GM23248 (cell line): ENCODE measurements at regions not wholly inside any gene's neighbourhood (a gene's known extent, or its start where the extent isn't known, plus 50 kb on each side); places are given as distances from the start of the nearest gene placed in this dataset.

Source experiments
- DNase-seq: peaks from one replicate; pipeline ENCODE4 v3.0.0-alpha.2; 2015
- H2AFZ ChIP-seq: fragments of 200-600 bp; sonication (generic); 2 replicates; pipeline ENCODE4 v1.6.1; 2016; ENCODE audit warnings: antibody characterized with exemption
- H3F3A ChIP-seq: fragments of 200-600 bp; sonication (generic); 2 replicates; pipeline ENCODE4 v1.6.1; 2016; ENCODE audit warnings: mild to moderate bottlenecking, antibody characterized with exemption, mixed run types; ENCODE audit not compliant: insufficient read depth
- H3K27ac ChIP-seq: fragments of 200-600 bp; sonication (generic); 2 replicates; pipeline ENCODE4 v1.5.1; 2016; ENCODE audit warnings: mild to moderate bottlenecking
- H3K27me3 ChIP-seq: fragments of 200-600 bp; sonication (generic); replicated peaks from 2 replicates; pipeline ENCODE4 v1.6.1; 2016; ENCODE audit warnings: mild to moderate bottlenecking; ENCODE audit not compliant: insufficient read depth
- H3K36me3 ChIP-seq: fragments of 200-600 bp; sonication (generic); 2 replicates; pipeline ENCODE4 v1.6.1; 2016; ENCODE audit warnings: low read depth, mild to moderate bottlenecking
- H3K4me1 ChIP-seq: fragments of 200-600 bp; sonication (generic); 2 replicates; pipeline ENCODE4 v1.6.1; 2016; ENCODE audit warnings: mild to moderate bottlenecking; ENCODE audit not compliant: insufficient read depth
- H3K4me2 ChIP-seq: fragments of 200-600 bp; sonication (generic); one replicate; pipeline ENCODE4 v1.6.1; 2016; ENCODE audit warnings: mild to moderate bottlenecking; ENCODE audit not compliant: unreplicated experiment
- H3K4me3 ChIP-seq: fragments of 200-600 bp; sonication (generic); 2 replicates; pipeline ENCODE4 v1.5.1; 2016; ENCODE audit warnings: mild to moderate bottlenecking
- H3K79me2 ChIP-seq: fragments of 200-600 bp; sonication (generic); 2 replicates; pipeline ENCODE4 v1.6.1; 2016; ENCODE audit warnings: mild to moderate bottlenecking; ENCODE audit not compliant: insufficient read depth
- H3K9ac ChIP-seq: fragments of 200-600 bp; sonication (generic); 2 replicates; pipeline ENCODE4 v1.6.1; 2016; ENCODE audit warnings: mild to moderate bottlenecking
- H3K9me2 ChIP-seq: fragments of 200-600 bp; sonication (generic); 2 replicates; pipeline ENCODE4 v1.6.1; 2016; ENCODE audit warnings: mixed run types, mild to moderate bottlenecking, moderate library complexity; ENCODE audit not compliant: insufficient read depth
- H3K9me3 ChIP-seq: fragments of 200-600 bp; sonication (generic); one replicate; pipeline ENCODE4 v1.6.1; 2017; ENCODE audit warnings: low read depth
- H4K20me1 ChIP-seq: fragments of 200-600 bp; sonication (generic); 2 replicates; pipeline ENCODE4 v1.6.0; 2016; ENCODE audit not compliant: insufficient read depth
- EZH2 ChIP-seq: fragments of 200-600 bp; sonication (generic); IDR thresholded peaks from 2 replicates; pipeline ENCODE4 v1.6.1; 2018; ENCODE audit warnings: antibody characterized with exemption, mild to moderate bottlenecking; ENCODE audit not compliant: insufficient read depth, poor library complexity, severe bottlenecking
- EZH2phosphoT487 ChIP-seq: fragments of 200-600 bp; sonication (generic); IDR thresholded peaks from 2 replicates; pipeline ENCODE4 v1.6.1; 2018; ENCODE audit warnings: antibody characterized with exemption, moderate library complexity, mild to moderate bottlenecking, low read depth; ENCODE audit not compliant: insufficient read depth
- WGBS, 2 experiments: methylation state at CpG; one replicate each; pipeline ENCODE4 v1.1.6; 2015 to 2017; ENCODE audit warnings: low lambda C conversion rate in 2 of 2, low coverage in 1 of 2; ENCODE audit errors: missing lambda C conversion rate in 2 of 2; 5-methylcytosine and 5-hydroxymethylcytosine counted together
- in situ Hi-C: fragments of 300-500 bp; cut with MboI; formaldehyde crosslinking; loops from 2 replicates; pipeline ENCODE4 v1.15.0; 2020

GRCh38 chr11:130622141-130622542 is 173.7 kb downstream of the ADAMTS15 start:
- Histone ChIP-seq H3K4me1 (no peaks in the 10 kb centered on the region), H4K20me1 (no peaks in the 10 kb centered on the region), H3K79me2 (no peaks in the 10 kb centered on the region), H3K36me3 (no peaks in the 10 kb centered on the region), H3F3A (no peaks in the 10 kb centered on the region), H3K27me3 (peaks cover 5% of the 10 kb centered on the region; the same call in 1 of the 2 replicates), H3K9ac (no peak overlapping the region), H3K9me3 (no peaks in the 10 kb centered on the region), H3K9me2 (no peaks in the 10 kb centered on the region), H3K27ac (no peak overlapping the region), H3K4me2 (no peak overlapping the region), H2AFZ (no peak overlapping the region), H3K4me3 (no peak overlapping the region)
- in situ Hi-C loops = no loop called here
- DNase-seq = no peak
- TF ChIP-seq EZH2phosphoT487 (no peak), EZH2 (no peak)
- WGBS, 2 experiments = 77 to 78% methylated on average over 5 of the region's 5 CpGs

- Histone ChIP-seq H3K4me1 (no peaks in the 10 kb centered on the region), H3K27ac (no peak overlapping the region), H3K9me3 (no peaks in the 10 kb centered on the region), H3K4me3 (no peak overlapping the region), H3K9ac (no peak overlapping the region), H3K27me3 (peaks cover 5% of the 10 kb centered on the region; the same call in 1 of the 2 replicates), H3K4me2 (no peak overlapping the region), H2AFZ (no peak overlapping the region), H3K9me2 (no peaks in the 10 kb centered on the region), H3K36me3 (no peaks in the 10 kb centered on the region), H3F3A (no peaks in the 10 kb centered on the region), H3K79me2 (no peaks in the 10 kb centered on the region), H4K20me1 (no peaks in the 10 kb centered on the region)
- WGBS, 2 experiments = 78 to 79% methylated on average over 8 of the region's 8 CpGs
- DNase-seq = no peak
- in situ Hi-C loops = no loop called here
- no peak for TF ChIP-seq EZH2phosphoT487
- no peak for TF ChIP-seq EZH2
These were observed 175.5 kb downstream of the ADAMTS15 start for GRCh38 chr11:130623670-130624668.

- Histone ChIP-seq H3K4me2 (no peak overlapping the region), H3K36me3 (no peaks in the 10 kb centered on the region)
These were observed 176.6 kb downstream of the ADAMTS15 start for GRCh38 chr11:130624971-130625544.

GRCh38 chr11:130625578-130626306 is 177.3 kb downstream of the ADAMTS15 start:
- no peak for TF ChIP-seq EZH2phosphoT487
- no peak for TF ChIP-seq EZH2
- Histone ChIP-seq H3F3A (no peaks in the 10 kb centered on the region), H3K4me2 (no peak overlapping the region), H3K9ac (no peak overlapping the region), H3K27me3 (no peaks in the 10 kb centered on the region), H3K27ac (no peak overlapping the region), H3K36me3 (no peaks in the 10 kb centered on the region), H4K20me1 (no peaks in the 10 kb centered on the region), H3K9me2 (no peaks in the 10 kb centered on the region), H3K79me2 (no peaks in the 10 kb centered on the region), H3K4me3 (no peak overlapping the region), H2AFZ (no peak overlapping the region), H3K4me1 (peaks cover 5% of the 10 kb centered on the region), H3K9me3 (no peaks in the 10 kb centered on the region)
- no peak for DNase-seq
- in situ Hi-C loops = no loop called here
- 59 to 60% methylated on average over 15 of the region's 15 CpGs for WGBS, 2 experiments

More at GRCh38 chr11:130624971-130625544, 176.6 kb downstream of the ADAMTS15 start:
- DNase-seq = no peak
- no peaks in the 10 kb centered on the region for H3K79me2 ChIP-seq
- no peaks in the 10 kb centered on the region for H4K20me1 ChIP-seq
- no peaks in the 10 kb centered on the region for H3K4me1 ChIP-seq
- H3F3A ChIP-seq = no peaks in the 10 kb centered on the region
- H3K9ac ChIP-seq = no peak overlapping the region
- TF ChIP-seq EZH2phosphoT487 (no peak), EZH2 (no peak)
- H3K27me3 ChIP-seq = peaks cover 5% of the 10 kb centered on the region; the same call in 1 of the 2 replicates
- H3K9me2 ChIP-seq = no peaks in the 10 kb centered on the region
- 85 to 86% methylated on average over 11 of the region's 11 CpGs for WGBS, 2 experiments
- H2AFZ ChIP-seq = no peak overlapping the region
- no peak overlapping the region for H3K4me3 ChIP-seq
- in situ Hi-C loops = no loop called here
- H3K27ac ChIP-seq = no peak overlapping the region
- H3K9me3 ChIP-seq = no peaks in the 10 kb centered on the region
